ENCODE measurements at regions not wholly inside any gene's neighbourhood (a gene's known extent, or its start where the extent isn't known, plus 50 kb on each side); places are given as distances from the start of the nearest gene placed in this dataset.

DNA sequence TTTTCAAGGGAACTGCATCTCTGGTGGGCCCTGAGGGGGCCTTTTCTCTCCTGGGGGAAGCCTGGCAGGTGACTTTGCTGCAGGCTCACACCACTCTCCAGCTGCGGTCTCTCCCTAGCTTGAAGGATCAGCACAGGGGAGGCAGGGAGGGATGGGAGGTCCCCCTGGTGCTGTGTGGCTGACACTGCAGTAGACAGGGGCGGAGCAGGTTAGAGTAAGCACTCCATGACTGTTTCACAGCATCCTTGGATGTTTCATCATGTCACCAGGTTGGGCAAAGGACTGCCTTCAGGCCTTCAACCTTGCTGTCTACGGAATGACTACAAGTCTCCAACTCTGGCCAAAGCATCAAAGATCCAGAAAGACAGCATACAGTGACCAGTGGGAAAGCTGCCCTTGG is 470.7 kb downstream of the CDK5RAP2 start (continued):
- TF ChIP-seq, protein P1, sequence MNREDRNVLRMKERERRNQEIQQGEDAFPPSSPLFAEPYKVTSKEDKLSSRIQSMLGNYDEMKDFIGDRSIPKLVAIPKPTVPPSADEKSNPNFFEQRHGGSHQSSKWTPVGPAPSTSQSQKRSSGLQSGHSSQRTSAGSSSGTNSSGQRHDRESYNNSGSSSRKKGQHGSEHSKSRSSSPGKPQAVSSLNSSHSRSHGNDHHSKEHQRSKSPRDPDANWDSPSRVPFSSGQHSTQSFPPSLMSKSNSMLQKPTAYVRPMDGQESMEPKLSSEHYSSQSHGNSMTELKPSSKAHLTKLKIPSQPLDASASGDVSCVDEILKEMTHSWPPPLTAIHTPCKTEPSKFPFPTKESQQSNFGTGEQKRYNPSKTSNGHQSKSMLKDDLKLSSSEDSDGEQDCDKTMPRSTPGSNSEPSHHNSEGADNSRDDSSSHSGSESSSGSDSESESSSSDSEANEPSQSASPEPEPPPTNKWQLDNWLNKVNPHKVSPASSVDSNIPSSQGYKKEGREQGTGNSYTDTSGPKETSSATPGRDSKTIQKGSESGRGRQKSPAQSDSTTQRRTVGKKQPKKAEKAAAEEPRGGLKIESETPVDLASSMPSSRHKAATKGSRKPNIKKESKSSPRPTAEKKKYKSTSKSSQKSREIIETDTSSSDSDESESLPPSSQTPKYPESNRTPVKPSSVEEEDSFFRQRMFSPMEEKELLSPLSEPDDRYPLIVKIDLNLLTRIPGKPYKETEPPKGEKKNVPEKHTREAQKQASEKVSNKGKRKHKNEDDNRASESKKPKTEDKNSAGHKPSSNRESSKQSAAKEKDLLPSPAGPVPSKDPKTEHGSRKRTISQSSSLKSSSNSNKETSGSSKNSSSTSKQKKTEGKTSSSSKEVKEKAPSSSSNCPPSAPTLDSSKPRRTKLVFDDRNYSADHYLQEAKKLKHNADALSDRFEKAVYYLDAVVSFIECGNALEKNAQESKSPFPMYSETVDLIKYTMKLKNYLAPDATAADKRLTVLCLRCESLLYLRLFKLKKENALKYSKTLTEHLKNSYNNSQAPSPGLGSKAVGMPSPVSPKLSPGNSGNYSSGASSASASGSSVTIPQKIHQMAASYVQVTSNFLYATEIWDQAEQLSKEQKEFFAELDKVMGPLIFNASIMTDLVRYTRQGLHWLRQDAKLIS (CRISPR knock-in tag; IDR thresholded peaks at IDR 0.05; ENCODE audit: borderline replicate concordance) = no peak

DNA sequence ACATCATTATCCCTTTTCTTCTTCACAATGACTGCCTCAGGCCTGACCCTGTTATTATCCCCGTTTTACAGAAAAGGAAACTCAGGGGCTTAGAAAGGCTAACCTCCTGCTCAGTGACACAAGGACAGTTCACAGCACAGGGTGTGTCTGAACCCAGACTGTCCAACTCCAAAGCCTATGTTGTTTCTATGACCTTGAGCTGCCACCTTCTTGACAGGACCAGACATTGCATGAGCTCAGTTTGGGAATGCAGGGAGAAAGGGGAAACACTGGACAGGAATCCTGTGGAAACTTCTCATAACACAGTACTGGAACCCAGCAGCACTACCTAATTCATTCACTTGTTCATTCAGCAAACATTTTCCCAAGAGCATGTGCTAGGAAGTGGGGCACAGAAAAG is 472.8 kb downstream of the CDK5RAP2 start:
- no peaks in the 10 kb centered on the region for H3K36me3 Mint-ChIP-seq
- H3K27me3 Mint-ChIP-seq (ENCODE audit: low read depth) = no peaks in the 10 kb centered on the region; the same call in 1 of the 2 replicates
- DNase-seq (ENCODE audit: low spot score) (no peak), ATAC-seq (no peak)
- no peak overlapping the region for H3K27ac Mint-ChIP-seq
- ChIA-PET CTCF (interaction anchor here (1.2 to 3.0 kb wide), 2 partner anchors 26 to 35 kb away, joined by 3 to 10 read pairs; no protein-coding TSS in a partner anchor), POLR2A (no interaction called here)
- peaks cover 9% of the 10 kb centered on the region for H3K4me1 Mint-ChIP-seq
- H3K9me3 Mint-ChIP-seq = no peaks in the 10 kb centered on the region
- no peak overlapping the region for H3K4me3 Mint-ChIP-seq
- TF ChIP-seq IRF2 (CRISPR knock-in tag; IDR thresholded peaks at IDR 0.05; ENCODE audit: borderline replicate concordance, low read depth) (no peak), FOXK1 (CRISPR knock-in tag; IDR thresholded peaks at IDR 0.05) (no peak), KAT7 (CRISPR knock-in tag; IDR thresholded peaks at IDR 0.05; ENCODE audit: borderline replicate concordance) (no peak), NFYB (CRISPR knock-in tag; conservative IDR thresholded peaks at IDR 0.05; ENCODE audit: low read depth) (no peak), FOXJ3 (CRISPR knock-in tag; IDR thresholded peaks at IDR 0.05; ENCODE audit: borderline replicate concordance) (no peak), ZNF671 (CRISPR knock-in tag; IDR thresholded peaks at IDR 0.05) (no peak), EMX1 (CRISPR knock-in tag; IDR thresholded peaks at IDR 0.05) (no peak)
- TF ChIP-seq, protein P2, sequence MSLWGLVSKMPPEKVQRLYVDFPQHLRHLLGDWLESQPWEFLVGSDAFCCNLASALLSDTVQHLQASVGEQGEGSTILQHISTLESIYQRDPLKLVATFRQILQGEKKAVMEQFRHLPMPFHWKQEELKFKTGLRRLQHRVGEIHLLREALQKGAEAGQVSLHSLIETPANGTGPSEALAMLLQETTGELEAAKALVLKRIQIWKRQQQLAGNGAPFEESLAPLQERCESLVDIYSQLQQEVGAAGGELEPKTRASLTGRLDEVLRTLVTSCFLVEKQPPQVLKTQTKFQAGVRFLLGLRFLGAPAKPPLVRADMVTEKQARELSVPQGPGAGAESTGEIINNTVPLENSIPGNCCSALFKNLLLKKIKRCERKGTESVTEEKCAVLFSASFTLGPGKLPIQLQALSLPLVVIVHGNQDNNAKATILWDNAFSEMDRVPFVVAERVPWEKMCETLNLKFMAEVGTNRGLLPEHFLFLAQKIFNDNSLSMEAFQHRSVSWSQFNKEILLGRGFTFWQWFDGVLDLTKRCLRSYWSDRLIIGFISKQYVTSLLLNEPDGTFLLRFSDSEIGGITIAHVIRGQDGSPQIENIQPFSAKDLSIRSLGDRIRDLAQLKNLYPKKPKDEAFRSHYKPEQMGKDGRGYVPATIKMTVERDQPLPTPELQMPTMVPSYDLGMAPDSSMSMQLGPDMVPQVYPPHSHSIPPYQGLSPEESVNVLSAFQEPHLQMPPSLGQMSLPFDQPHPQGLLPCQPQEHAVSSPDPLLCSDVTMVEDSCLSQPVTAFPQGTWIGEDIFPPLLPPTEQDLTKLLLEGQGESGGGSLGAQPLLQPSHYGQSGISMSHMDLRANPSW (CRISPR knock-in tag; conservative IDR thresholded peaks at IDR 0.05; ENCODE audit: low read depth) = no peak
- TF ChIP-seq, protein P3, sequence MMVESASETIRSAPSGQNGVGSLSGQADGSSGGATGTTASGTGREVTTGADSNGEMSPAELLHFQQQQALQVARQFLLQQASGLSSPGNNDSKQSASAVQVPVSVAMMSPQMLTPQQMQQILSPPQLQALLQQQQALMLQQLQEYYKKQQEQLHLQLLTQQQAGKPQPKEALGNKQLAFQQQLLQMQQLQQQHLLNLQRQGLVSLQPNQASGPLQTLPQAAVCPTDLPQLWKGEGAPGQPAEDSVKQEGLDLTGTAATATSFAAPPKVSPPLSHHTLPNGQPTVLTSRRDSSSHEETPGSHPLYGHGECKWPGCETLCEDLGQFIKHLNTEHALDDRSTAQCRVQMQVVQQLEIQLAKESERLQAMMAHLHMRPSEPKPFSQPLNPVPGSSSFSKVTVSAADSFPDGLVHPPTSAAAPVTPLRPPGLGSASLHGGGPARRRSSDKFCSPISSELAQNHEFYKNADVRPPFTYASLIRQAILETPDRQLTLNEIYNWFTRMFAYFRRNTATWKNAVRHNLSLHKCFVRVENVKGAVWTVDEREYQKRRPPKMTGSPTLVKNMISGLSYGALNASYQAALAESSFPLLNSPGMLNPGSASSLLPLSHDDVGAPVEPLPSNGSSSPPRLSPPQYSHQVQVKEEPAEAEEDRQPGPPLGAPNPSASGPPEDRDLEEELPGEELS (CRISPR knock-in tag; IDR thresholded peaks at IDR 0.05) = no peak
- TF ChIP-seq, protein P4, sequence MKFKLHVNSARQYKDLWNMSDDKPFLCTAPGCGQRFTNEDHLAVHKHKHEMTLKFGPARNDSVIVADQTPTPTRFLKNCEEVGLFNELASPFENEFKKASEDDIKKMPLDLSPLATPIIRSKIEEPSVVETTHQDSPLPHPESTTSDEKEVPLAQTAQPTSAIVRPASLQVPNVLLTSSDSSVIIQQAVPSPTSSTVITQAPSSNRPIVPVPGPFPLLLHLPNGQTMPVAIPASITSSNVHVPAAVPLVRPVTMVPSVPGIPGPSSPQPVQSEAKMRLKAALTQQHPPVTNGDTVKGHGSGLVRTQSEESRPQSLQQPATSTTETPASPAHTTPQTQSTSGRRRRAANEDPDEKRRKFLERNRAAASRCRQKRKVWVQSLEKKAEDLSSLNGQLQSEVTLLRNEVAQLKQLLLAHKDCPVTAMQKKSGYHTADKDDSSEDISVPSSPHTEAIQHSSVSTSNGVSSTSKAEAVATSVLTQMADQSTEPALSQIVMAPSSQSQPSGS (CRISPR knock-in tag; IDR thresholded peaks at IDR 0.05; ENCODE audit: borderline replicate concordance, low read depth) = no peak
- TF ChIP-seq, protein P5, sequence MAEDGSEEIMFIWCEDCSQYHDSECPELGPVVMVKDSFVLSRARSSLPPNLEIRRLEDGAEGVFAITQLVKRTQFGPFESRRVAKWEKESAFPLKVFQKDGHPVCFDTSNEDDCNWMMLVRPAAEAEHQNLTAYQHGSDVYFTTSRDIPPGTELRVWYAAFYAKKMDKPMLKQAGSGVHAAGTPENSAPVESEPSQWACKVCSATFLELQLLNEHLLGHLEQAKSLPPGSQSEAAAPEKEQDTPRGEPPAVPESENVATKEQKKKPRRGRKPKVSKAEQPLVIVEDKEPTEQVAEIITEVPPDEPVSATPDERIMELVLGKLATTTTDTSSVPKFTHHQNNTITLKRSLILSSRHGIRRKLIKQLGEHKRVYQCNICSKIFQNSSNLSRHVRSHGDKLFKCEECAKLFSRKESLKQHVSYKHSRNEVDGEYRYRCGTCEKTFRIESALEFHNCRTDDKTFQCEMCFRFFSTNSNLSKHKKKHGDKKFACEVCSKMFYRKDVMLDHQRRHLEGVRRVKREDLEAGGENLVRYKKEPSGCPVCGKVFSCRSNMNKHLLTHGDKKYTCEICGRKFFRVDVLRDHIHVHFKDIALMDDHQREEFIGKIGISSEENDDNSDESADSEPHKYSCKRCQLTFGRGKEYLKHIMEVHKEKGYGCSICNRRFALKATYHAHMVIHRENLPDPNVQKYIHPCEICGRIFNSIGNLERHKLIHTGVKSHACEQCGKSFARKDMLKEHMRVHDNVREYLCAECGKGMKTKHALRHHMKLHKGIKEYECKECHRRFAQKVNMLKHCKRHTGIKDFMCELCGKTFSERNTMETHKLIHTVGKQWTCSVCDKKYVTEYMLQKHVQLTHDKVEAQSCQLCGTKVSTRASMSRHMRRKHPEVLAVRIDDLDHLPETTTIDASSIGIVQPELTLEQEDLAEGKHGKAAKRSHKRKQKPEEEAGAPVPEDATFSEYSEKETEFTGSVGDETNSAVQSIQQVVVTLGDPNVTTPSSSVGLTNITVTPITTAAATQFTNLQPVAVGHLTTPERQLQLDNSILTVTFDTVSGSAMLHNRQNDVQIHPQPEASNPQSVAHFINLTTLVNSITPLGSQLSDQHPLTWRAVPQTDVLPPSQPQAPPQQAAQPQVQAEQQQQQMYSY (CRISPR knock-in tag; IDR thresholded peaks at IDR 0.05) = no peak
- TF ChIP-seq, protein P6, sequence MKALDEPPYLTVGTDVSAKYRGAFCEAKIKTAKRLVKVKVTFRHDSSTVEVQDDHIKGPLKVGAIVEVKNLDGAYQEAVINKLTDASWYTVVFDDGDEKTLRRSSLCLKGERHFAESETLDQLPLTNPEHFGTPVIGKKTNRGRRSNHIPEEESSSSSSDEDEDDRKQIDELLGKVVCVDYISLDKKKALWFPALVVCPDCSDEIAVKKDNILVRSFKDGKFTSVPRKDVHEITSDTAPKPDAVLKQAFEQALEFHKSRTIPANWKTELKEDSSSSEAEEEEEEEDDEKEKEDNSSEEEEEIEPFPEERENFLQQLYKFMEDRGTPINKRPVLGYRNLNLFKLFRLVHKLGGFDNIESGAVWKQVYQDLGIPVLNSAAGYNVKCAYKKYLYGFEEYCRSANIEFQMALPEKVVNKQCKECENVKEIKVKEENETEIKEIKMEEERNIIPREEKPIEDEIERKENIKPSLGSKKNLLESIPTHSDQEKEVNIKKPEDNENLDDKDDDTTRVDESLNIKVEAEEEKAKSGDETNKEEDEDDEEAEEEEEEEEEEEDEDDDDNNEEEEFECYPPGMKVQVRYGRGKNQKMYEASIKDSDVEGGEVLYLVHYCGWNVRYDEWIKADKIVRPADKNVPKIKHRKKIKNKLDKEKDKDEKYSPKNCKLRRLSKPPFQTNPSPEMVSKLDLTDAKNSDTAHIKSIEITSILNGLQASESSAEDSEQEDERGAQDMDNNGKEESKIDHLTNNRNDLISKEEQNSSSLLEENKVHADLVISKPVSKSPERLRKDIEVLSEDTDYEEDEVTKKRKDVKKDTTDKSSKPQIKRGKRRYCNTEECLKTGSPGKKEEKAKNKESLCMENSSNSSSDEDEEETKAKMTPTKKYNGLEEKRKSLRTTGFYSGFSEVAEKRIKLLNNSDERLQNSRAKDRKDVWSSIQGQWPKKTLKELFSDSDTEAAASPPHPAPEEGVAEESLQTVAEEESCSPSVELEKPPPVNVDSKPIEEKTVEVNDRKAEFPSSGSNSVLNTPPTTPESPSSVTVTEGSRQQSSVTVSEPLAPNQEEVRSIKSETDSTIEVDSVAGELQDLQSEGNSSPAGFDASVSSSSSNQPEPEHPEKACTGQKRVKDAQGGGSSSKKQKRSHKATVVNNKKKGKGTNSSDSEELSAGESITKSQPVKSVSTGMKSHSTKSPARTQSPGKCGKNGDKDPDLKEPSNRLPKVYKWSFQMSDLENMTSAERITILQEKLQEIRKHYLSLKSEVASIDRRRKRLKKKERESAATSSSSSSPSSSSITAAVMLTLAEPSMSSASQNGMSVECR (CRISPR knock-in tag; IDR thresholded peaks at IDR 0.05; ENCODE audit: borderline replicate concordance) = no peak
- TF ChIP-seq, protein P7, sequence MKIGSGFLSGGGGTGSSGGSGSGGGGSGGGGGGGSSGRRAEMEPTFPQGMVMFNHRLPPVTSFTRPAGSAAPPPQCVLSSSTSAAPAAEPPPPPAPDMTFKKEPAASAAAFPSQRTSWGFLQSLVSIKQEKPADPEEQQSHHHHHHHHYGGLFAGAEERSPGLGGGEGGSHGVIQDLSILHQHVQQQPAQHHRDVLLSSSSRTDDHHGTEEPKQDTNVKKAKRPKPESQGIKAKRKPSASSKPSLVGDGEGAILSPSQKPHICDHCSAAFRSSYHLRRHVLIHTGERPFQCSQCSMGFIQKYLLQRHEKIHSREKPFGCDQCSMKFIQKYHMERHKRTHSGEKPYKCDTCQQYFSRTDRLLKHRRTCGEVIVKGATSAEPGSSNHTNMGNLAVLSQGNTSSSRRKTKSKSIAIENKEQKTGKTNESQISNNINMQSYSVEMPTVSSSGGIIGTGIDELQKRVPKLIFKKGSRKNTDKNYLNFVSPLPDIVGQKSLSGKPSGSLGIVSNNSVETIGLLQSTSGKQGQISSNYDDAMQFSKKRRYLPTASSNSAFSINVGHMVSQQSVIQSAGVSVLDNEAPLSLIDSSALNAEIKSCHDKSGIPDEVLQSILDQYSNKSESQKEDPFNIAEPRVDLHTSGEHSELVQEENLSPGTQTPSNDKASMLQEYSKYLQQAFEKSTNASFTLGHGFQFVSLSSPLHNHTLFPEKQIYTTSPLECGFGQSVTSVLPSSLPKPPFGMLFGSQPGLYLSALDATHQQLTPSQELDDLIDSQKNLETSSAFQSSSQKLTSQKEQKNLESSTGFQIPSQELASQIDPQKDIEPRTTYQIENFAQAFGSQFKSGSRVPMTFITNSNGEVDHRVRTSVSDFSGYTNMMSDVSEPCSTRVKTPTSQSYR (CRISPR knock-in tag; IDR thresholded peaks at IDR 0.05) = no peak
